Upper lobe of left lung (tissue), 4 donors: ENCODE measurements at regions not wholly inside any gene's neighbourhood (a gene's known extent, or its start where the extent isn't known, plus 50 kb on each side); places are given as distances from the start of the nearest gene placed in this dataset.

Experiments
- EP300 ChIP-seq, 4 donors: sonication (generic); formaldehyde crosslinking; IDR thresholded peaks; one replicate each; pipeline ENCODE4 v1.5.1; 2017; ENCODE audit warnings: antibody characterized with exemption in 4 of 4, control low read depth in 2 of 4
- POLR2A ChIP-seq, 4 donors: fragments of 450-650 bp; IDR thresholded peaks; one replicate each; pipeline ENCODE4 v1.5.1; 2016 to 2017; ENCODE audit warnings: antibody characterized with exemption in 4 of 4, mild to moderate bottlenecking in 2 of 4
- POLR2AphosphoS5 ChIP-seq, 2 donors: sonication (generic); formaldehyde crosslinking; IDR thresholded peaks; one replicate each; pipeline ENCODE4 v1.5.1; 2017; ENCODE audit warnings: antibody characterized with exemption in 2 of 2
- TF ChIP-seq, protein P1 (sequence below), 6 experiments: fragments of 450-650 bp in 4 of 6; fragments of 200-600 bp in 2 of 6; sonication (generic) in 2 of 6; IDR thresholded peaks; one replicate each; pipeline ENCODE4 v1.5.1; 2016 to 2019; ENCODE audit warnings: antibody characterized with exemption in 6 of 6

- TF ChIP-seq POLR2A (IDR thresholded peaks at IDR 0.05) (no peak), POLR2AphosphoS5 (IDR thresholded peaks at IDR 0.05) (no peak), EP300 (IDR thresholded peaks at IDR 0.05) (no peak)
- TF ChIP-seq, protein P1, sequence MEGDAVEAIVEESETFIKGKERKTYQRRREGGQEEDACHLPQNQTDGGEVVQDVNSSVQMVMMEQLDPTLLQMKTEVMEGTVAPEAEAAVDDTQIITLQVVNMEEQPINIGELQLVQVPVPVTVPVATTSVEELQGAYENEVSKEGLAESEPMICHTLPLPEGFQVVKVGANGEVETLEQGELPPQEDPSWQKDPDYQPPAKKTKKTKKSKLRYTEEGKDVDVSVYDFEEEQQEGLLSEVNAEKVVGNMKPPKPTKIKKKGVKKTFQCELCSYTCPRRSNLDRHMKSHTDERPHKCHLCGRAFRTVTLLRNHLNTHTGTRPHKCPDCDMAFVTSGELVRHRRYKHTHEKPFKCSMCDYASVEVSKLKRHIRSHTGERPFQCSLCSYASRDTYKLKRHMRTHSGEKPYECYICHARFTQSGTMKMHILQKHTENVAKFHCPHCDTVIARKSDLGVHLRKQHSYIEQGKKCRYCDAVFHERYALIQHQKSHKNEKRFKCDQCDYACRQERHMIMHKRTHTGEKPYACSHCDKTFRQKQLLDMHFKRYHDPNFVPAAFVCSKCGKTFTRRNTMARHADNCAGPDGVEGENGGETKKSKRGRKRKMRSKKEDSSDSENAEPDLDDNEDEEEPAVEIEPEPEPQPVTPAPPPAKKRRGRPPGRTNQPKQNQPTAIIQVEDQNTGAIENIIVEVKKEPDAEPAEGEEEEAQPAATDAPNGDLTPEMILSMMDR (IDR thresholded peaks at IDR 0.05), result no peak
Measured at GRCh38 chr2:13260402-13260801, 543.7 kb downstream of the TRIB2 start.
